ENCODE measurements at regions not wholly inside any gene's neighbourhood (a gene's known extent, or its start where the extent isn't known, plus 50 kb on each side); places are given as distances from the start of the nearest gene placed in this dataset.
"Not testable (repeated sequence)": the region's sequence is repeated elsewhere in the genome, so short reads cannot be mapped to it uniquely, and the experiment has no call there.

- H3K9me3 ChIP-seq (ENCODE audit: control insufficient read depth in 2 of 3, insufficient read depth in 1 of 3, low read length in 3 of 3), result no peaks in the 10 kb centered on the region
- no peak for DNase-seq
- no peak overlapping the region for H3K9ac ChIP-seq (ENCODE audit: low read length in 3 of 3)
- no peaks in the 10 kb centered on the region for H3K27me3 ChIP-seq (ENCODE audit: control insufficient read depth, insufficient read depth, low read length)
- H3K4me1 ChIP-seq (ENCODE audit: control insufficient read depth in 2 of 3, insufficient read depth in 2 of 3, low read depth in 1 of 3, low read length in 3 of 3), result no peaks in the 10 kb centered on the region
- intact Hi-C loops (cut with DNase I), result no loop called here
- no peak overlapping the region for H3K27ac ChIP-seq (ENCODE audit: low read depth in 2 of 2, low read length in 2 of 2)
- no peak overlapping the region for H3K4me3 ChIP-seq (ENCODE audit: low read length in 3 of 3)
- no peaks in the 10 kb centered on the region for H3K36me3 ChIP-seq (ENCODE audit: control insufficient read depth in 2 of 3, insufficient read depth in 3 of 3, low read length in 3 of 3)
- no peak for FAIRE-seq
- no peak for TF ChIP-seq CTCF (IDR thresholded peaks at IDR 0.05; ENCODE audit: borderline replicate concordance, extremely low read depth, insufficient read depth)
Observed at GRCh38 chr13:55120631-55121030, 2020.1 kb upstream of the PRR20A start.

GRCh38 chr13:55155046-55155445 is 1985.7 kb upstream of the PRR20A start:
- DNase-seq, result peak in 1 of 5 donors; percentile 3
- intact Hi-C loops (cut with DNase I), result no loop called here
- H3K4me1 ChIP-seq (ENCODE audit: control insufficient read depth in 2 of 3, insufficient read depth in 2 of 3, low read depth in 1 of 3, low read length in 3 of 3), result no peaks in the 10 kb centered on the region
- no peaks in the 10 kb centered on the region for H3K36me3 ChIP-seq (ENCODE audit: control insufficient read depth in 2 of 3, insufficient read depth in 3 of 3, low read length in 3 of 3)
- H3K9me3 ChIP-seq (ENCODE audit: control insufficient read depth in 2 of 3, insufficient read depth in 1 of 3, low read length in 3 of 3), result peaks cover 0 to 7% (median 0%) of the 10 kb centered on the region in 3 donors
- no peak for FAIRE-seq
- H3K9ac ChIP-seq (ENCODE audit: low read length in 3 of 3), result no peak overlapping the region
- H3K27me3 ChIP-seq (ENCODE audit: control insufficient read depth, insufficient read depth, low read length), result no peaks in the 10 kb centered on the region
- TF ChIP-seq CTCF (IDR thresholded peaks at IDR 0.05; ENCODE audit: borderline replicate concordance, extremely low read depth, insufficient read depth), result no peak
- H3K4me3 ChIP-seq (ENCODE audit: low read length in 3 of 3), result no peak overlapping the region
- H3K27ac ChIP-seq (ENCODE audit: low read depth in 2 of 2, low read length in 2 of 2), result no peak overlapping the region

GRCh38 chr13:55159765-55160164 is 1981.0 kb upstream of the PRR20A start:
- DNase-seq, result no peak
- Histone ChIP-seq H3K27ac (ENCODE audit: low read depth in 2 of 2, low read length in 2 of 2) (no peak overlapping the region), H3K4me3 (ENCODE audit: low read length in 3 of 3) (no peak overlapping the region), H3K9me3 (ENCODE audit: control insufficient read depth in 2 of 3, insufficient read depth in 1 of 3, low read length in 3 of 3) (peaks cover 0 to 7% (median 0%) of the 10 kb centered on the region in 3 donors), H3K4me1 (ENCODE audit: control insufficient read depth in 2 of 3, insufficient read depth in 2 of 3, low read depth in 1 of 3, low read length in 3 of 3) (no peaks in the 10 kb centered on the region), H3K36me3 (ENCODE audit: control insufficient read depth in 2 of 3, insufficient read depth in 3 of 3, low read length in 3 of 3) (no peaks in the 10 kb centered on the region), H3K27me3 (ENCODE audit: control insufficient read depth, insufficient read depth, low read length) (no peaks in the 10 kb centered on the region), H3K9ac (ENCODE audit: low read length in 3 of 3) (no peak overlapping the region)
- TF ChIP-seq CTCF (IDR thresholded peaks at IDR 0.05; ENCODE audit: borderline replicate concordance, extremely low read depth, insufficient read depth), result no peak
- intact Hi-C loops (cut with DNase I), result no loop called here
- no peak for FAIRE-seq

GRCh38 chr13:55160867-55161266 is 1979.9 kb upstream of the PRR20A start:
- Histone ChIP-seq H3K27ac (ENCODE audit: low read depth in 2 of 2, low read length in 2 of 2) (no peak overlapping the region), H3K4me3 (ENCODE audit: low read length in 3 of 3) (no peak overlapping the region), H3K4me1 (ENCODE audit: control insufficient read depth in 2 of 3, insufficient read depth in 2 of 3, low read depth in 1 of 3, low read length in 3 of 3) (no peaks in the 10 kb centered on the region), H3K27me3 (ENCODE audit: control insufficient read depth, insufficient read depth, low read length) (no peaks in the 10 kb centered on the region), H3K36me3 (ENCODE audit: control insufficient read depth in 2 of 3, insufficient read depth in 3 of 3, low read length in 3 of 3) (no peaks in the 10 kb centered on the region), H3K9me3 (ENCODE audit: control insufficient read depth in 2 of 3, insufficient read depth in 1 of 3, low read length in 3 of 3) (no peaks in the 10 kb centered on the region), H3K9ac (ENCODE audit: low read length in 3 of 3) (no peak overlapping the region)
- FAIRE-seq (no peak), DNase-seq (peak in 1 of 5 donors; percentile 5)
- intact Hi-C loops (cut with DNase I), result no loop called here
- no peak for TF ChIP-seq CTCF (IDR thresholded peaks at IDR 0.05; ENCODE audit: borderline replicate concordance, extremely low read depth, insufficient read depth)

GRCh38 chr13:55178582-55178981 is 1962.1 kb upstream of the PRR20A start:
- H3K9me3 ChIP-seq (ENCODE audit: control insufficient read depth in 2 of 3, insufficient read depth in 1 of 3, low read length in 3 of 3); intact Hi-C loops (cut with DNase I); H3K9ac ChIP-seq (ENCODE audit: low read length in 3 of 3); H3K27ac ChIP-seq (ENCODE audit: low read depth in 2 of 2, low read length in 2 of 2); H3K36me3 ChIP-seq (ENCODE audit: control insufficient read depth in 2 of 3, insufficient read depth in 3 of 3, low read length in 3 of 3); H3K4me3 ChIP-seq (ENCODE audit: low read length in 3 of 3); H3K27me3 ChIP-seq (ENCODE audit: control insufficient read depth, insufficient read depth, low read length); FAIRE-seq; H3K4me1 ChIP-seq (ENCODE audit: control insufficient read depth in 2 of 3, insufficient read depth in 2 of 3, low read depth in 1 of 3, low read length in 3 of 3); DNase-seq: not testable (repeated sequence)

Measured in kidney (tissue), 13 donors.